GM18526 (cell line): ENCODE measurements at regions not wholly inside any gene's neighbourhood (a gene's known extent, or its start where the extent isn't known, plus 50 kb on each side); places are given as distances from the start of the nearest gene placed in this dataset.

ENCODE experiments used
- POLR2A ChIP-seq: IDR thresholded peaks from 3 replicates; pipeline ENCODE4 v1.6.1; 2011; ENCODE audit not compliant: insufficient read length; ENCODE audit errors: extremely low read depth

DNA sequence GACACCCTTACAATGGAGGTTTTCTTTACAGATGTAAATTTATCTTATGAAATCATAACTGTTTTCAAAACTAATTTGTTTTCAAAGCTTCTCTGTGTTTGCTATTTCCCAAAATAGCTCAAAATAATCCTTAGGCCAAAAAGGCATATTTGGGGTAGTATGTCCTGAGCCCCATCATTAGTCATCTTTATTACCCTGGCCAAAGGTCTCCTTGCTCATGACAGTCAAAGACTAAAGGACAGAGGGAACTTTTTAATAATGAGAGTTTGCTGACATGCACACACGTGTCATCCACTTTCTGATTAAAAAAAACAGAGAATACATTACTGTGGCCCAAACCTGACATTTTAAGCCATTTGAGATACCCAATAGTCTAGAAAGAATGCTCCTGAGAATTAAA lies 221.9 kb upstream of the DUSP10 start:
- TF ChIP-seq POLR2A = no peak

- TF ChIP-seq POLR2A = no peak
These were observed 220.5 kb upstream of the DUSP10 start for GRCh38 chr1:221962385-221962784.

DNA sequence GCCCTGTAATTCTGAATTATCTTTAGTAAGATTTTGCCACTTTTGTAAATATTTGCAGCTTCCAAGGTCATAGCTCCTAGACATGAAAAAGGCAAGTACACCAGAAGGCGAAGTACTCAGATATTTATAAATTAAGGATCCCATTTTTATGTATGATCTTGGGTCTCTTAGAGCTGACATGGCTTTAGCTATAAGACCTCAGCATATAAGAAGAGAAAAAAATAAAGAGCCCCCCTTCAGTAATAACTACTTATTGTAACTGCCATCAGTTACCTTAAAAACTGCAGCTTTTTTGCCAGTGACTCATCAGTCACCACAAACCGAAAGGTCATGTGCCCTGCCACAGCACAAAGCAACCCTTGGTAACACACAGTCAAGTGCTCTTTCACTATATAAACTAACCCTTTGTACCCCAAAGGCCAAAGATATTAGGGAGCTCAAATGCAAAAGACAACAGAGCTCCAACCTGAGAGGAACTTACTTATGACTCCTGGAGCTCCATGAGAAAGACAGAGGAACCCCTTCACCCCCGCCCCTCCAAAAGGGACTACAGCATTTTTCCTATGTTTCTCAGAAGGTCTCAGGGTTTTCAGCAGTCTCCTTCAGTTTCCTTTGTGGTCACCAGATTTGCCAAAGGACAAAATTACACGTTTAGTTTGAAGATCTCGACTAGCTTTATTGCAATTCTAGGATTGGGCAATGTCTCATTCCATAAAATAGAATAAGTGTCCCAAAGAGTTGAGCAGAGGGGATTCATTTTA lies 219.8 kb upstream of the DUSP10 start:
- no peak for TF ChIP-seq POLR2A

DNA sequence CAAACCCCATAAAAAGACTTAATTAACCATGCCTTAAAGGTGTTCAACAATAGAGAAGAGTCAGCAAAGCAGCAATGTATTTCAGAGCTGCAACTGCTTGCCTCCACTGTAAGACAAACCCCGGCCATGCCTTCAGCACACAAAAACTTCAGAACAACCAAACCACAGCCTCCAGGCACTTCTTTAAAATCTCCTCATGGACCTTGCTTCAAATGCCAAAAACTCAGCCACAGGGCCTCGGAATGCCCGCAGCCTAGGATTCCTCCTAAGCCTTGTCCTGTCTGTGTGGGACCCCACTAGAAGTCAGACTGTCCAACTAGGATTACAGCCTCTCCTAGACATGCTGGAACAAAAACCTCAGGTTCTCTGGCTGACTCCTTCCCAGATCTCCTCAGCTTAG lies 208.1 kb upstream of the DUSP10 start:
- TF ChIP-seq POLR2A = no peak

GRCh38 chr1:221948459-221948858 lies 206.6 kb upstream of the DUSP10 start:
- no peak for TF ChIP-seq POLR2A

DNA sequence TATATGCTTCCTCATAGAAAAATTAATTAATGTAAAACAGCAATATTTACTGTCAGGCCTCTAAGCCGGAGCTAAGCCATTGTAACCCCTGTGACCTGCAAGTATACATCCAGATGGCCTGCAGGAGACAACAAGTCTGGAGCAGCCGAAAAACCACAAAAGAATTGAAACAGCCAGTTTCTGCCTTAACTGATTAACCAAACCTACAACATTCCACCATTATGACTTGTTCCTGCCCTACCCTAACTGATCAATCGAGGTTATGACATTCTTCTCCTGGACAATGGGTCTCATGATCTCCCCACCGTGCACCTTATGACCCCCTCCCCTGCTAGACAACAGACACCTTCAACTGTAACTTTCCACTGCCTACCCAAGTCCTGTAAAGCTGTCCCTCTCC lies 205.8 kb upstream of the DUSP10 start:
- TF ChIP-seq POLR2A = no peak

DNA sequence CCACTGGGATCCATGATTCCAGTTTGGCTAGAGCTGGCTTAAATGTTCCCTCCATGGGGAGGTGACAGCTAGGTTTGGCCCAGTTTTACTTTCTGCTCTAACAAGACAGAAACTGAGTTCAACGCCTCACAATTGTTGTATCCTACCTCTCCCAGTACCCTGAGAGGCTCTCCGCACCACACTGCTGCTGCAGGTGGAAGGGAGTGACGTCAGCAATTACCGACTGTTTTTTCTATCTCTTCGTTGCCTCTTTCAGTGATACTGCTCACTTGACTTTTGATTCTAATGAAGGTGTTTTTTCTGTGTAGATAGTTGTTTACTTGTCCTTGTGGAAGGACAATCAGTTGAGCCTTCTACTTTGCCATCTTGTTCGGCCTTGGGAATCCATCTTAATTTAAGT lies 204.9 kb upstream of the DUSP10 start:
- TF ChIP-seq POLR2A = no peak

DNA sequence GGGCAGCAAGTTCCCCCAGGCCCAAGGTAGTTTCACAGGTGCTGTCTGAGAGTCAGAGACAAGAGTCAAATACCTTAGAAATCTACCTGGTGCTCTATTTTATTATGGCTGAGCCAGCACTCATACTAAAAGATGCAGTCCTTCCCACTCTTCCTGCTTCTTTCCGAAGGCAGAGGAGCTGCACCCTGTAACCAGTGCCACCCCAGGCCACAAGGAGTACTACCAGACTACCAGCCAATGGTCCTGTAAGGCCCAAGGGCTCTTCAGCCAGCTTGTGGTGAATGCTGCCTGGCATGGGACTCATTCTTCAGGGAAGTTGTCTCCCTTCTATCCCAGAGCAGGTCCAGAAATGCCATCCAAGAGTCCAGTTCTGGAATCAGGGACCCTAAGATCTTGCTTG lies 203.8 kb upstream of the DUSP10 start:
- no peak for TF ChIP-seq POLR2A

DNA sequence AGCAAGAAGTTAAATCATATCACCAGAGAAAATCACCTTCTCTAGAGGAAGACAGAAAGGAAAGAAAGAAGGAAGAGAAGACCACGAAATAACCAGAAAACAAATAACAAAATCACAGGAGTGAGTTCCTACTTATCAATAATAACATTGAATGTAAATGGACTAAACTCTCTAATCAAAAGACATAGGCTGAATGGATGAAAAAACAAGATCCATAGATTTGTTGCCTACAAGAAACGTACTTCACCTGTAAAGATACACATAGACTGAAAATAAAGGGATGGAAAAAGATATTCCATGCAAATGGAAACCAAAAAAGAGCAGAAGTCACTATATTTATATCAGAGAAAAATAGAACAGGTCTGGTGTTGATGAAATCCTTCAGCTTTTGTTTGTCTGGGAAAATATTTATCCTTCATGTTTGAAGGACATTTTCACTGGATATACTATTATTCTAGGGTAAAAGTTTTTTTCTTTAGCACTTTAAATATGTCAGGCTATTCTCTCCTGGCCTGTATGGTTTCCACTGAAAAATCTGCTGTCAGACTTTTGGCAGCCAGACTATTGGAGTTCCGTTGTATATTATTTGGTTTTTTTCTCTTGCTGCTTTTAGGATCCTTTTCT lies 202.5 kb upstream of the DUSP10 start:
- TF ChIP-seq POLR2A = no peak

DNA sequence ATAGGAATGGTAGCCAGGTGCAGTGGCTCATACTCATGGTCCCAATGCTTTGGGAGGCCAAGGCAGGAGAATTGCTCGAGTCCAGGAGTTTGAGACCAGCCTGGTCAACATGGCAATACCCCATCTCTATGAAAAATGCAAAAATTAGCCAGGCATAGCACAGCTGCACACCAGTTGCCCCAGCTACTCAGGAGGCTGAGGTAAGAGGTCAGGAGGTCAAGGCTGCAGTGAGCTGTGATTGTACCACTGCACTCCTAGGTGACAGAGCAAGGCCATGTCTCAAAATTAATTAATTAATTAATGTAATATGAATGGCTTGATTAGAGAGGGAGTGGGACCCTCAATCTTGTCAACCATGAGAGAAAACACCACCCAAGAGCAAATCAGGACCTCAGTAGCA lies 198.7 kb upstream of the DUSP10 start:
- TF ChIP-seq POLR2A = no peak

GRCh38 chr1:221939607-221940006 lies 197.7 kb upstream of the DUSP10 start:
- no peak for TF ChIP-seq POLR2A

- no peak for TF ChIP-seq POLR2A
These were observed 195.5 kb upstream of the DUSP10 start for GRCh38 chr1:221937155-221937953.

- TF ChIP-seq POLR2A = no peak
These were observed 191.9 kb upstream of the DUSP10 start for GRCh38 chr1:221933814-221934213.

DNA sequence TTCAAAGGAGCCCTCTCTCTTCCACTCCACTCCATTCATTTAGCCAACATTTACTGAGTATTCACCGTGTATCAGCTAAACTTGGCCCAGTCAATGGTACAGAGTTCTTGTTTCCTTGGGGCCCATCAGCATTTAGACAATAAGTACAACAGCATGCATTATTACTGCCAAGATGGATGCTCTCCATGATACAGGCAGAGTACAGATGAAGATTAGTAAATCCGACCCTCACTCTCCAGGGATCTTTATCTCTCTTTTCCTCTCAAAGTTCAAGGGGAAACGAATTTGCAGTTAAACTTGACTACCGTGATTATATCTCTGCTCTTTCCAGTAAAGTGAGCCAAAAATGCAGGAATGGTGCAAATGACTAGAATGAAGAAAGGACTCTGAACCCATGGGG lies 184.6 kb upstream of the DUSP10 start:
- TF ChIP-seq POLR2A = no peak

- TF ChIP-seq POLR2A = no peak
These were observed 184.1 kb upstream of the DUSP10 start for GRCh38 chr1:221925947-221926346.
